HG03520 (cell line): ENCODE measurements at regions not wholly inside any gene's neighbourhood (a gene's known extent, or its start where the extent isn't known, plus 50 kb on each side); places are given as distances from the start of the nearest gene placed in this dataset.

ENCODE experiments used
- ATAC-seq: cut with Tn5 transposase; IDR thresholded peaks from one replicate; pipeline ENCODE4 v1.9.1; 2021; ENCODE audit warnings: mild to moderate bottlenecking, moderate library complexity; ENCODE audit not compliant: unreplicated experiment

GRCh38 chr10:113252650-113253618 is 299.9 kb upstream of the HABP2 start:
- ATAC-seq = no peak

GRCh38 chr10:113259576-113260226 is 293.2 kb upstream of the HABP2 start:
- ATAC-seq = no peak

GRCh38 chr10:113261161-113261560 is 291.7 kb upstream of the HABP2 start:
- no peak for ATAC-seq

- ATAC-seq = no peak
Observed at GRCh38 chr10:113261611-113262091, 291.2 kb upstream of the HABP2 start.

GRCh38 chr10:113263056-113263455 is 289.8 kb upstream of the HABP2 start:
- no peak for ATAC-seq

- no peak for ATAC-seq
Observed at GRCh38 chr10:113264333-113265131, 288.3 kb upstream of the HABP2 start.

GRCh38 chr10:113266147-113266546 is 286.7 kb upstream of the HABP2 start:
- no peak for ATAC-seq

- ATAC-seq = no peak
Observed at GRCh38 chr10:113267619-113268562, 285.0 kb upstream of the HABP2 start.

- no peak for ATAC-seq
Observed at GRCh38 chr10:113269333-113269732, 283.5 kb upstream of the HABP2 start.

GRCh38 chr10:113272511-113272910 is 280.3 kb upstream of the HABP2 start:
- no peak for ATAC-seq

GRCh38 chr10:113273181-113274163 is 279.4 kb upstream of the HABP2 start:
- no peak for ATAC-seq

- ATAC-seq = no peak
Observed at GRCh38 chr10:113274176-113274829, 278.6 kb upstream of the HABP2 start.

- ATAC-seq = no peak
Observed at GRCh38 chr10:113278221-113278620, 274.6 kb upstream of the HABP2 start.

GRCh38 chr10:113278664-113279063 is 274.2 kb upstream of the HABP2 start:
- ATAC-seq = no peak

- no peak for ATAC-seq
Observed at GRCh38 chr10:113279262-113279661, 273.6 kb upstream of the HABP2 start.

- ATAC-seq = no peak
Observed at GRCh38 chr10:113282564-113282963, 270.3 kb upstream of the HABP2 start.

- ATAC-seq = no peak
Observed at GRCh38 chr10:113283189-113283588, 269.7 kb upstream of the HABP2 start.

- no peak for ATAC-seq
Observed at GRCh38 chr10:113284635-113285034, 268.2 kb upstream of the HABP2 start.
